ENCODE measurements at regions not wholly inside any gene's neighbourhood (a gene's known extent, or its start where the extent isn't known, plus 50 kb on each side); places are given as distances from the start of the nearest gene placed in this dataset.

DNA sequence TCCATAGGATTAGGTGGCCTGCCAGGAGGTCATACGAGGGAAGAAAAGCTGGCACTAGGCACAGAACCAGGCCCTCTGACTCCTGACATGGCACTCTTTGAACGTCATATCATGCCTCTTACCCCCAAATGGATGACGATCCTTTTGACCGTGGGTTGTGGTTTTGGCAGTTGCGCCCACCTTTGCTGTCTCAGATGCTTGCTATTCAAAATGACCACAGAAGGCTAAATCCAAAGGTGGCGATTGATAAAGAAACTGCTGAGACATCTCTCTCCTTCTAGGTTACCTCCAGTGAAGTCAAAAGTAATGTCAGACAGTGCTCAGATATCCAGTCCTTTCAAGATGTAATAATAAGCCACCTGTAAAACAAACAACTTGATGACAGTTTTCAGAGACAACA, 385.0 kb downstream of the EFNA5 start:
- H3K27ac ChIP-seq = no peak overlapping the region
- intact Hi-C loops (cut with DNase I; ENCODE audit: low total_unique reads) = no loop called here
- H3K27me3 ChIP-seq = no peaks in the 10 kb centered on the region
- H3K4me3 ChIP-seq = no peak overlapping the region
- TF ChIP-seq POLR2AphosphoS5 (IDR thresholded peaks at IDR 0.05) (no peak), EP300 (IDR thresholded peaks at IDR 0.05) (no peak), POLR2A (IDR thresholded peaks at IDR 0.05) (no peak)
- TF ChIP-seq, protein P1, sequence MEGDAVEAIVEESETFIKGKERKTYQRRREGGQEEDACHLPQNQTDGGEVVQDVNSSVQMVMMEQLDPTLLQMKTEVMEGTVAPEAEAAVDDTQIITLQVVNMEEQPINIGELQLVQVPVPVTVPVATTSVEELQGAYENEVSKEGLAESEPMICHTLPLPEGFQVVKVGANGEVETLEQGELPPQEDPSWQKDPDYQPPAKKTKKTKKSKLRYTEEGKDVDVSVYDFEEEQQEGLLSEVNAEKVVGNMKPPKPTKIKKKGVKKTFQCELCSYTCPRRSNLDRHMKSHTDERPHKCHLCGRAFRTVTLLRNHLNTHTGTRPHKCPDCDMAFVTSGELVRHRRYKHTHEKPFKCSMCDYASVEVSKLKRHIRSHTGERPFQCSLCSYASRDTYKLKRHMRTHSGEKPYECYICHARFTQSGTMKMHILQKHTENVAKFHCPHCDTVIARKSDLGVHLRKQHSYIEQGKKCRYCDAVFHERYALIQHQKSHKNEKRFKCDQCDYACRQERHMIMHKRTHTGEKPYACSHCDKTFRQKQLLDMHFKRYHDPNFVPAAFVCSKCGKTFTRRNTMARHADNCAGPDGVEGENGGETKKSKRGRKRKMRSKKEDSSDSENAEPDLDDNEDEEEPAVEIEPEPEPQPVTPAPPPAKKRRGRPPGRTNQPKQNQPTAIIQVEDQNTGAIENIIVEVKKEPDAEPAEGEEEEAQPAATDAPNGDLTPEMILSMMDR (IDR thresholded peaks at IDR 0.05) = no peak
- WGBS, 5 donors = 82 to 91% (median 88%) methylated on average over 6 of the region's 6 CpGs
- no peaks in the 10 kb centered on the region for H3K36me3 ChIP-seq
- H3K4me1 ChIP-seq = peaks cover 0 to 3% (median 0%) of the 10 kb centered on the region in 4 donors
- DNase-seq = no peak
- H3K9me3 ChIP-seq = no peaks in the 10 kb centered on the region

DNA sequence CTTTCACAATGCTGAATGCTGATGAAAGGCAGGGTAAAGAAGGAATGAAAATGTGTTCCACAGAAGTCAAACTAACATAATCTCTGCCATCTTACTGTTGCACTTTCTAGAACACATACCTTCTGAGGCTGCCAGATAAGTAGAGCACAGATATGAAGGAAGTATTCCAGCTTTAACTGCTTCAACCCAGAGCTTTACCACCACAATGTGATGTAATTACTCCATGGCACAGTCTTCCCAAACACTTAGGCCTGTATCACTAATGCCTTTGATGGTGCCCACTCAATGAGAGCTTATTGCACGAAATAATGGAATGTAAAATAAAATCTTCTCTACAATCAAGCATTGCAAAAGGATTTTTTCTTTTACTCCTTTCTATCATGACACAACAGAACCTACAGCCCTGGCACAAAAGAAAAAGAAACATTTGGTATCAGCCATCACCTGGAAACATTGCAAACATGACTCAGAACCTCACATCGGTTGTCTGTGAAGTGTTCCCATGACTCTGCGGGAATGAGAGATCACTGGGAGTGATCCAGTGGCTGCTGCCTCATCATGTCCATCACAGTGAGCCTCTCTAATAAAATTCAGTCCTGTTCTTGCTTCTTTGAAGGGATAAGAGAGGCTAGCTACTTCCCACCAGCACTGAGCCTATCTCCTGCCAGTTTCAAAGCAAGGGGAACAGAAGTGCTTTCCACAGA, 385.8 kb downstream of the EFNA5 start:
- Histone ChIP-seq H3K4me1 (peaks cover 0 to 3% (median 0%) of the 10 kb centered on the region in 4 donors), H3K27me3 (no peaks in the 10 kb centered on the region), H3K27ac (no peak overlapping the region), H3K9me3 (no peaks in the 10 kb centered on the region), H3K4me3 (no peak overlapping the region), H3K36me3 (no peaks in the 10 kb centered on the region)
- no peak for DNase-seq
- intact Hi-C loops (cut with DNase I; ENCODE audit: low total_unique reads) = no loop called here
- WGBS, 5 donors = 59 to 78% (median 67%) methylated on average over 3 of the region's 3 CpGs
- TF ChIP-seq POLR2AphosphoS5 (IDR thresholded peaks at IDR 0.05) (no peak), EP300 (IDR thresholded peaks at IDR 0.05) (no peak), POLR2A (IDR thresholded peaks at IDR 0.05) (no peak)
- TF ChIP-seq, protein P1 (IDR thresholded peaks at IDR 0.05) = no peak

DNA sequence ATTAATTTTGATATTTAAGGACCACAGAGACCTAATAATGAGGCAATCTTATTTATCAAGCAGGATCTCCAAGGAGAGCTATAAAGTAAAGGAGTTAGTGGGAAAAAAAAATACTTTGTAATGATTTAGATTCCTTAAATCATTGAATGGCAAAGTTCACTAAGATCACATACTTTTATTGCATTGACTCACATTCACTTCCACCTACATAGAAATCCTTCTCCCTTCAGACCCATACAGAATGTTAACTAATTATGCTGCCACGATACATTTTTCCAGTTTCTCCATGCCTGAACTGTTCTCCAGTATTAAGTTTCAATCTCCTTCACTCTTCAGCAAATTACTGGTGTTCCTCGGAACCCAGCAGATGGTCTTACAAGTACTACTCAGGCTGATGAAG, 388.7 kb downstream of the EFNA5 start:
- DNase-seq = no peak
- WGBS, 5 donors = 74 to 91% (median 87%) methylated on average over 2 of the region's 2 CpGs
- intact Hi-C loops (cut with DNase I; ENCODE audit: low total_unique reads) = no loop called here

DNA sequence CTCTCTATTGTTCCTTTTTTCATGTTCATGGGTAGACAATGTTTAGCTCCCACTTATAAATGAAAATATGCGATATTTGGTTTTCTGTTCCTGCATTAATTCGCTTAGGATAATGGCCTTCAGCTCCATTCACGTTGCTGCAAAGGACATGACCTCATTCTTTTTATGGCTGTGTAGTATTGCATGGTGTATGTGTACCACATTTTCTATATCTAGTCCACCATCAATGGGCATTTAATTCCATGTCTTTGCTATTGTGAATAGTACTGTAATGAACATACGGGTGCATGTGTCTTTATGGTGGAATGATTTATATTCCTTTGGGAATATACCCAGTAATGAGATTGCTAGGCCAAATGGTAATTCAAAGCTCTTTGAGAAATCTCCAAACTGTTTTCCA, 392.0 kb downstream of the EFNA5 start:
- 65 to 79% (median 73%) methylated on average over 4 of the region's 4 CpGs for WGBS, 5 donors
- TF ChIP-seq EP300 (IDR thresholded peaks at IDR 0.05) (no peak), POLR2AphosphoS5 (IDR thresholded peaks at IDR 0.05) (no peak), POLR2A (IDR thresholded peaks at IDR 0.05) (no peak)
- TF ChIP-seq, protein P1 (IDR thresholded peaks at IDR 0.05) = no peak
- Histone ChIP-seq H3K9me3 (no peaks in the 10 kb centered on the region), H3K27ac (no peak overlapping the region), H3K36me3 (no peaks in the 10 kb centered on the region), H3K4me3 (no peak overlapping the region), H3K4me1 (no peaks in the 10 kb centered on the region), H3K27me3 (no peaks in the 10 kb centered on the region)
- no peak for DNase-seq
- intact Hi-C loops (cut with DNase I; ENCODE audit: low total_unique reads) = no loop called here

More for the DNA sequence above, 388.7 kb downstream of the EFNA5 start:
- Histone ChIP-seq H3K4me1 (peaks cover 0 to 3% (median 0%) of the 10 kb centered on the region in 4 donors), H3K27ac (no peak overlapping the region), H3K9me3 (no peaks in the 10 kb centered on the region), H3K27me3 (no peaks in the 10 kb centered on the region), H3K36me3 (no peaks in the 10 kb centered on the region), H3K4me3 (no peak overlapping the region)
- TF ChIP-seq, protein P1 (IDR thresholded peaks at IDR 0.05) = no peak
- TF ChIP-seq POLR2AphosphoS5 (IDR thresholded peaks at IDR 0.05) = no peak
- no peak for TF ChIP-seq EP300 (IDR thresholded peaks at IDR 0.05)
- TF ChIP-seq POLR2A (IDR thresholded peaks at IDR 0.05) = no peak

Measured in stomach (tissue), 8 donors.